GM12875 (cell line): ENCODE measurements at regions not wholly inside any gene's neighbourhood (a gene's known extent, or its start where the extent isn't known, plus 50 kb on each side); places are given as distances from the start of the nearest gene placed in this dataset.

ENCODE experiments used
- H3K4me3 ChIP-seq: one replicate; pipeline ENCODE4 v1.5.1; 2011; ENCODE audit warnings: low read depth, low read length, control low read depth
- CTCF ChIP-seq: IDR thresholded peaks from 2 replicates; pipeline ENCODE4 v1.5.1; 2011; ENCODE audit warnings: low read depth, mild to moderate bottlenecking, control low read depth, inconsistent platforms, low read length, moderate library complexity, borderline replicate concordance; ENCODE audit not compliant: insufficient read depth

GRCh38 chr5:93120771-93121170 lies 460.2 kb downstream of the NR2F1-AS1 start:
- H3K4me3 ChIP-seq = no peak overlapping the region
- TF ChIP-seq CTCF = no peak

DNA sequence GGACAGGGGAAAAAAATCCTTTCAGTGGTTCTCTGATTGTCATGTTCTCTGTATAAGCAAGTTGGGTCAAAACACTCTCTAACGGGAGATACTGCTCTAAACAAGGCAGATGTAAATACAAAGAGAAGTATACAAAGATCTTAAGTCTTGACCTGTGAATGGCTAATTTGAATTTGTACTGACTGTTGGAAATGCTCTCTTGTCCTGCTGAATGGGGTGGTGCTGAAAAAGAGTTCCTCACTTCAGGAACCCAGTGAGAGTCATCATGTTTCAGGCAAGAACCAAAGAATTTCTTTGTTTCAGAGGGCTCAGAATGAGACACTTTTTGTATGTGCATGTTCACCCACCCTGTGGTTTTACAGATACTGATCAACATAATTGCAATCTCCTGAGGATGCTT lies 461.0 kb downstream of the NR2F1-AS1 start:
- no peak overlapping the region for H3K4me3 ChIP-seq
- TF ChIP-seq CTCF = no peak

- no peak overlapping the region for H3K4me3 ChIP-seq
- no peak for TF ChIP-seq CTCF
Observed at GRCh38 chr5:93117751-93118531, 463.1 kb downstream of the NR2F1-AS1 start.

DNA sequence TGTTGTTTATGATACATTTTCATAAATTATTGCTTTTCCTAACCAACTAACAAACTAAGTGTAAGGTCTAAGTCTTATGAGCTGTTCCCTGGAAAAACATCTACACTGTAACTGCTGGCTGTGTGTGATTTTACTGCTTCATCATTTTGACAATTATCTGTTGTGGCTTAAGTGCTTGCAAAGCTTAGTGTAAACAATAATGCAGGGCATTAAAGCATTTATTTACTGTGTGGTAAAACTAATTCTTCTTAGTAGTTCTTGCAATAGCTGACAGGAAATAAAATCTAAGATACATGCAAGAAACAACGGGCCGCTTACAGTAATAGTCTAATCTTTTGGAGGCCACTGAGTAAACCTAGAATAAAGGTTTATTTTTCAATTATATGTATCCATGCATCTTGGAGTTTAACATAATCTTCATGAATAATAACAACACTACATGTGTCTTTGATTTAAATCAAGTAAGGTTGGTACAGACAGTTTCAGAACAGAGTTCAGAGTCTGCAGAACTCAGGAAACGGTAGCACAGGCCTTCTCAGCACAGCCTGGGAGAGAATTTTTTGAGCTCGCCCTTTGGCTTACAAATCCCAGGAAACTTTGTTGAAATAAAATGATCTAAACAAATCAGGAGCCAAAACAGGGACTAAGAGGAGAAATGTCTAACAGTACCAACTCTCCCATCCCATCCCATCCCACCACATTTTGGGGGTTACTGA lies 473.1 kb downstream of the NR2F1-AS1 start:
- no peak overlapping the region for H3K4me3 ChIP-seq
- TF ChIP-seq CTCF = no peak

DNA sequence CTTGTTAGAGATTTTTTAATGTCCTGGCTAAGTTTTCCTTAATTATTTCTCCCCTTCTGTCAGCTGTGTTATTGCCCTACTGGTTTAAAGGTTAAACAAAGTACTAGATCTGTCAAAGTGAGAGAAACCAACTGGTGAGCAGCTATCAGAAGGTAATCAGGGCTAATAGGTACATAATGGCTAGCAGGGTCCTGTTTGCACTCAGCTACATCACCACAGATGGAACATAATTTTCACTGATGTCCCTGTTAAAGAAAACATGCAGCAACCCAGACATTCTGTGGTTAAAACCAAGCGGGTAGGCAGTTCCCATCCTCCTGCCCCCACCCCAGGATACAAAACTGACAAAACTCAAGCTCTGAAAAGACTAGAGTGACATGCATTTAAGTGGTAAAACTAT lies 473.9 kb downstream of the NR2F1-AS1 start:
- no peak for TF ChIP-seq CTCF
- no peak overlapping the region for H3K4me3 ChIP-seq

DNA sequence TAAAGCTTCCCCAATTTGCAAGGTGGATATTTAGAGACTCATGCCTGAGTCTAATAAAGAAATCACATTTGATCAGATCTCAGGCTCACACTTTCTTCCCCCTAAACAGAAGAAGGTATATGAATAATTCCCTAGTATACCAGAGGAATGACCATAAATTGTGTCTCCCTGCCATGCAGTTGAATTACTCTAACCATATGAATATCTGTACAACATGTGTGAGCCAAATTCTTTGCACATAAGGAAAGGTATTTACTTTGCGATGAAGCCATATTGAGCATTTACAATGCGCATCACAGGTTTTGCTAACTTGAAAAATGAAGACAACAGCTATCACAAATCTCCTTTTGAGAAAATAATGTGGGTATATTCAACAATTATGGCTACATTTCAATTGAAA lies 479.4 kb downstream of the NR2F1-AS1 start:
- no peak for TF ChIP-seq CTCF
- no peak overlapping the region for H3K4me3 ChIP-seq

- TF ChIP-seq CTCF = no peak
- H3K4me3 ChIP-seq = no peak overlapping the region
Observed at GRCh38 chr5:93100976-93101375, 480.0 kb downstream of the NR2F1-AS1 start.
